Karpas-422 (cell line): ENCODE measurements at regions not wholly inside any gene's neighbourhood (a gene's known extent, or its start where the extent isn't known, plus 50 kb on each side); places are given as distances from the start of the nearest gene placed in this dataset.
"Not testable (repeated sequence)": the region's sequence is repeated elsewhere in the genome, so short reads cannot be mapped to it uniquely, and the experiment has no call there.

Source experiments
- DNase-seq: peaks from one replicate; pipeline ENCODE4 v3.0.0-alpha.2; 2015
- H2AFZ ChIP-seq: fragments of 200-600 bp; sonication (generic); 2 replicates; pipeline ENCODE4 v1.6.1; 2014; ENCODE audit warnings: antibody characterized with exemption, low read length, mixed read lengths
- H3K27ac ChIP-seq: fragments of 200-600 bp; sonication (generic); 2 replicates; pipeline ENCODE4 v1.5.1; 2014; ENCODE audit warnings: mild to moderate bottlenecking, low read length, moderate library complexity
- H3K27me3 ChIP-seq: fragments of 200-600 bp; sonication (generic); 2 replicates; pipeline ENCODE4 v1.6.1; 2014; ENCODE audit warnings: low read length, mixed read lengths
- H3K36me3 ChIP-seq: fragments of 200-600 bp; sonication (generic); 2 replicates; pipeline ENCODE4 v1.6.1; 2014; ENCODE audit warnings: low read length, mixed read lengths; ENCODE audit not compliant: insufficient read depth
- H3K4me1 ChIP-seq: fragments of 200-600 bp; sonication (generic); 2 replicates; pipeline ENCODE4 v1.6.1; 2014; ENCODE audit warnings: mild to moderate bottlenecking, low read length, mixed read lengths
- H3K4me2 ChIP-seq: fragments of 200-600 bp; sonication (generic); 2 replicates; pipeline ENCODE4 v1.6.1; 2014; ENCODE audit warnings: low read length, low read depth, mild to moderate bottlenecking; ENCODE audit not compliant: poor library complexity, severe bottlenecking
- H3K4me3 ChIP-seq: fragments of 200-600 bp; sonication (generic); 2 replicates; pipeline ENCODE4 v1.5.1; 2014; ENCODE audit warnings: mild to moderate bottlenecking, antibody characterized with exemption, low read length, mixed read lengths
- H3K79me2 ChIP-seq: fragments of 200-600 bp; sonication (generic); 2 replicates; pipeline ENCODE4 v1.6.1; 2014; ENCODE audit warnings: mild to moderate bottlenecking, low read length, mixed read lengths
- H3K9ac ChIP-seq: fragments of 200-600 bp; sonication (generic); 2 replicates; pipeline ENCODE4 v1.6.0; 2014; ENCODE audit warnings: low read length
- H3K9me2 ChIP-seq: fragments of 200-600 bp; sonication (generic), shearing (Covaris generic); replicated peaks from 2 replicates; pipeline ENCODE4 v1.6.0; 2014; ENCODE audit warnings: mild to moderate bottlenecking, low read length, moderate library complexity; ENCODE audit not compliant: insufficient read depth
- H3K9me3 ChIP-seq: fragments of 300-700, 200-600 bp; sonication (generic); 2 replicates; pipeline ENCODE4 v1.6.1; 2014; ENCODE audit warnings: low read length, mixed read lengths
- H4K20me1 ChIP-seq: fragments of 200-600 bp; sonication (generic); 2 replicates; pipeline ENCODE4 v1.6.1; 2014; ENCODE audit warnings: mild to moderate bottlenecking, antibody characterized with exemption, low read length, low read depth; ENCODE audit not compliant: insufficient read depth

DNA sequence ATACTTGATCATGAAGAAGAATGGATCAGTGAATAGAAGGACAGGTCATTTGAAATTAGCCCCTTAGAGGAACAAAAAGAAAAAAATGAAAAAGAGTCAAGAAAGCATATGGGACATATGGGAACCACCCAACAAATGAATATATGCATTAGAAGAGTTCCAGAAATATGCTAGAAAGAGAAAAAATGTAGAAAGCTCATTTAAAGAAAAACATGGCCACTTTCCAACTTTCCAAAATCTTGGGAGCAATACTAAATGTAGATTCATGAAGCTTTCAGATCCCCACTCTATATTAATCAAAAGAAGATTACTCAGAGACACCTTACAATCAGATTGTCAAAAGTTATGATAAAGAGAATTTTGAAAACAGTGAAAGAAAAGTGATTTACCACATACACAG, 334.8 kb upstream of the NMUR2 start:
- DNase-seq = no peak
- Histone ChIP-seq H3K4me2 (no peak overlapping the region), H3K4me3 (no peak overlapping the region), H2AFZ (no peak overlapping the region), H3K9ac (no peak overlapping the region), H3K27me3 (no peaks in the 10 kb centered on the region), H3K9me2 (no peaks in the 10 kb centered on the region), H3K27ac (no peak overlapping the region), H3K36me3 (no peaks in the 10 kb centered on the region), H4K20me1 (no peaks in the 10 kb centered on the region), H3K79me2 (no peaks in the 10 kb centered on the region), H3K9me3 (no peaks in the 10 kb centered on the region), H3K4me1 (no peaks in the 10 kb centered on the region)

DNA sequence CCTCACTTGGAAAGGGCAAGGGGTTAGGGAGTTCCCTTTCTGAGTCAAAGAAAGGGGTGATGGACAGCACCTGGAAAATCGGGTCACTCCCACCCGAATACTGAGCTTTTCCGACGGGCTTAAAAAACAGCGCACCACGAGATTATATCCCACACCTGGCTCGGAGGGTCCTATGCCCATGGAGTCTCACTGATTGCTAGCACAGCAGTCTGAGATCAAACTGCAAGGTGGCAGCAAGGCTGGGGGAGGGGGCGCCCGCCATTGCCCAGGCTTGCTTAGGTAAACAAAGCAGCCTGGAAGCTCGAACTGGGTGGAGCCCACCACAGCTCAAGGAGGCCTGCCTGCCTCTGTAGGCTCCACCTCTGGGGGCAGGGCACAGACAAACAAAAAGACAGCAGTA, 336.0 kb upstream of the NMUR2 start:
- not testable (repeated sequence) for H3K4me1 ChIP-seq, H4K20me1 ChIP-seq, H3K36me3 ChIP-seq, H2AFZ ChIP-seq, H3K27me3 ChIP-seq, H3K9me2 ChIP-seq, H3K9me3 ChIP-seq, H3K4me3 ChIP-seq, H3K4me2 ChIP-seq, H3K27ac ChIP-seq, H3K9ac ChIP-seq, DNase-seq, H3K79me2 ChIP-seq

DNA sequence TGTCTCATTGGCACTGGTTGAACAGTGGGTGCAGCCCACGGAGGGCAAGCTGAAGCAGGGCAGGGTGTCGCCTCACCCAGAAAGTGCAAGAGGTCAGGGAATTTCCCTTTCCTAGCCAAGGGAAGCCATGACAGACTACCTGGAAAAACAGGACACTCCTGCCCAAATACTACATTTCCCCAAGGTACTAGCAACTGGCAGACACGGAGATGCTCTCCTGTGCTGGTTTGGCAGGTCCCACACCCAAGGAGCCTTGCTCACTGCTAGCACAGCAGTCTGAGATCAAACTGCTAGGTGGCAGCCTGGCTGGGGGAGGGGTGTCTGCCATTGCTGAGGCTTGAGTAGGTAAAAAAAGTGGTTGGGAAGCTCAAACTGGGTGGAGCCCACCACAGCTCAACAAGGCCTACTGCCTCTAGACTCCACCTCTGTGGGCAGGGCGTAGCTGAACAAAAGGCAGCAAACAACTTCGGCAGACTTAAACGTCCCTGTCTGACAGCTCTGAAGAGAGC, 382.7 kb upstream of the NMUR2 start:
- not testable (repeated sequence) for H3K4me2 ChIP-seq, H3K27ac ChIP-seq, H3K9me3 ChIP-seq, H3K27me3 ChIP-seq, H3K4me3 ChIP-seq, H4K20me1 ChIP-seq, DNase-seq, H3K9me2 ChIP-seq, H2AFZ ChIP-seq, H3K36me3 ChIP-seq, H3K4me1 ChIP-seq, H3K9ac ChIP-seq, H3K79me2 ChIP-seq

DNA sequence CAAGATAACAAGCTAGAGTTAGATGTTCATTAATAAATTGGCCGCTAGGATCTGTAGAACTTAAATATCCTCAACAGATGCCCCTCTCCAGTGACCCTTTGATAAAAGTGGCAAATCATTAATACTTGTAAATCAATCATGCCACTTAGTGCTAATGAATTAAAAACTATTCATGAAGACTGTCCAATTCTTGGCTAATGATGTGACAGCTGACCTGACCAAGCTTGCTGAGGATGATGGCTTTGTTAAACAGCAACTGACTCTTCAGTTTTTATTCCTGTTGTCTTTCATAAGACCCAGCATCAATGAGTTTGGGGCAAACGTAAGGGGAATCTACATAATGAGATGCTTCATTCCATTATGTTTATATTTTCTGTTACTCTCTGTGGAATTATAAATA, 396.8 kb upstream of the NMUR2 start:
- Histone ChIP-seq H3K9me3 (no peaks in the 10 kb centered on the region), H2AFZ (no peak overlapping the region), H3K4me1 (no peaks in the 10 kb centered on the region), H3K79me2 (no peaks in the 10 kb centered on the region), H3K4me2 (no peak overlapping the region), H4K20me1 (no peaks in the 10 kb centered on the region), H3K27me3 (no peaks in the 10 kb centered on the region), H3K4me3 (no peak overlapping the region), H3K9me2 (no peaks in the 10 kb centered on the region), H3K36me3 (no peaks in the 10 kb centered on the region), H3K9ac (no peak overlapping the region), H3K27ac (no peak overlapping the region)
- DNase-seq = no peak

DNA sequence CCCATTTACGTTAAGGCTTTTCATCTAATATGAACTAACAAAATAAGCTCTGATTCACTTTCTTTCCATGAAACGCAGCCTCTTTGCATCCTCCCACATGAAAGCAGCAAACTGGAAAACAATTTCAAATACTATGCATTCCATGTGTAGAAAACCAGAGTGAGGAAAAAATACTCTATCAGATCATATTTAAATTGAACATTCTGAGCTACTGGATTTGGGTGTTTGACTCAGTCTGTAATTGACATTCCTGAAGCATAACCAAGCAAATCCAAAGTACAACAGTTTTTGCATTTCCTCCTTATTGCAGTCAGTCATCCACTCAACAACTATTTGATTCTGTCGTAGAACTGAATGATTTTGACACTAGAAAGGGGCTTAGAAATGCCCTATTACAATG, 399.1 kb upstream of the NMUR2 start:
- H3K4me1 ChIP-seq = no peaks in the 10 kb centered on the region
- no peak overlapping the region for H3K4me2 ChIP-seq
- no peaks in the 10 kb centered on the region for H3K9me3 ChIP-seq
- H3K27me3 ChIP-seq = no peaks in the 10 kb centered on the region
- no peaks in the 10 kb centered on the region for H3K9me2 ChIP-seq
- no peak overlapping the region for H3K27ac ChIP-seq
- H2AFZ ChIP-seq = no peak overlapping the region
- no peak for DNase-seq
- no peaks in the 10 kb centered on the region for H3K79me2 ChIP-seq
- H4K20me1 ChIP-seq = no peaks in the 10 kb centered on the region
- H3K36me3 ChIP-seq = no peaks in the 10 kb centered on the region
- H3K4me3 ChIP-seq = no peak overlapping the region
- no peak overlapping the region for H3K9ac ChIP-seq

DNA sequence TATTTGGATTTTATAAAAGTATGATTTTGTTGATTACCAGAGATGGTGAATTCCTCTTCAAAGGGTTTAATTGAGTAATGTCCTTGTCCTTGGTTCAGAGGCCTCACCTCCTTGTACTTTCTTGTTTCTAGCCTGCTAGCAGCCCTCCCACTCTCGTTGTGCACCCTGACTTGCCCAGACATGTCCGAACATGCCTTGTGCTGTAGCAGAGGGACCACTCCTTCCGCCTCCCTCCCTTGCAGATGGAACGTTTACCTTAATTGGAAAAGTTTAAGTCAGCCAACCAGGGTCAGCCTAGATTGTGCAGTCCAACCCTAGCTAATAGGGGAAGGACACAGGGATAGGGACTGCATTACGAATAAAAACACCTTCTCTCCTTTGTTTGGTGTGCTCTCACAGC, 406.9 kb upstream of the NMUR2 start:
- no peaks in the 10 kb centered on the region for H4K20me1 ChIP-seq
- no peaks in the 10 kb centered on the region for H3K4me1 ChIP-seq
- no peak overlapping the region for H3K9ac ChIP-seq
- no peak overlapping the region for H3K27ac ChIP-seq
- H3K4me3 ChIP-seq = no peak overlapping the region
- H3K9me2 ChIP-seq = 0 out of 2 replicates have a peak, but pooled peaks cover 3% of the 10 kb centered on the region
- no peaks in the 10 kb centered on the region for H3K36me3 ChIP-seq
- H2AFZ ChIP-seq = no peak overlapping the region
- no peaks in the 10 kb centered on the region for H3K79me2 ChIP-seq
- no peaks in the 10 kb centered on the region for H3K9me3 ChIP-seq
- no peak for DNase-seq
- no peak overlapping the region for H3K4me2 ChIP-seq
- no peaks in the 10 kb centered on the region for H3K27me3 ChIP-seq

DNA sequence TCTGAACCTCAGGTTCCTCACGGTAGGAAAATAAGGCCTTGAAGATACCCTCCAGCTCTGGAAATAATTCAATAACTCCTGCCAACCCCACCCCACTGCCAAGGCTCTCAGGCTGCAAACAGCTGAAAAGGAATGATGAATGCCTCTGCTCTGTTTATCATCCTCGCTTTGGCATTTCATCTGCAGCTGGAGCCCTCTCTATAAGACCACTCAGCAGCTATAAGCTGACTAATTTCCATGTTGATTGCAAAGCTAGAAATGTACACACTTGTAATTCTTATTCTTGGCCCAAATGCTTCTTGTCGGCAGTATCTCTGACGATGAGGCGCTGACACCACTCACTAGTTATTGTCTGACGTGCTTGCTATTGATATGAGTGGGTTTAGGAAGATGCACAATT, 408.4 kb upstream of the NMUR2 start:
- no peaks in the 10 kb centered on the region for H3K36me3 ChIP-seq
- H4K20me1 ChIP-seq = no peaks in the 10 kb centered on the region
- no peaks in the 10 kb centered on the region for H3K27me3 ChIP-seq
- H2AFZ ChIP-seq = no peak overlapping the region
- H3K4me3 ChIP-seq = no peak overlapping the region
- no peak overlapping the region for H3K27ac ChIP-seq
- no peaks in the 10 kb centered on the region for H3K4me1 ChIP-seq
- no peak overlapping the region for H3K9ac ChIP-seq
- no peaks in the 10 kb centered on the region for H3K79me2 ChIP-seq
- 0 out of 2 replicates have a peak, but pooled peaks cover 3% of the 10 kb centered on the region for H3K9me2 ChIP-seq
- H3K9me3 ChIP-seq = no peaks in the 10 kb centered on the region
- no peak for DNase-seq
- H3K4me2 ChIP-seq = no peak overlapping the region

DNA sequence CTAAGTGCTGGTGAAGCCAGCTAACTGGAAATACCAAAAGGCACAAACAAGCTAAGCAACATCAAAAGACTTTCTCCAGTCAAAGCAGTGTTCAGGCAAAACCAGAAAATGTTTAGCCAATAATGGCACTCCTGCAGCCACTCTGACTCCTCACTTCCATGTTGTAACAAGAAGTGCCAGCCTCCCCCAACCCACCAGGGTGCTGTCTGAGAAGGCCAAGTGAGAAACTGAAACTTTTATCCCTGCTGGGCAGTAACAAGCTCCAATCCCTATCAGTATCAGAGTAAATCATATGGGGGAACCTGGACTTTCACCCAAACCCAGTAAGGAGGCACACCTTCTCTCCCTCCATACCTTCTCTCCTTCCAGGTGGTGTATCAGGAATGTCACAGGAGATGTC, 414.8 kb upstream of the NMUR2 start:
- no peaks in the 10 kb centered on the region for H3K9me2 ChIP-seq
- no peak overlapping the region for H3K27ac ChIP-seq
- H2AFZ ChIP-seq = no peak overlapping the region
- no peaks in the 10 kb centered on the region for H4K20me1 ChIP-seq
- H3K4me3 ChIP-seq = no peak overlapping the region
- H3K36me3 ChIP-seq = no peaks in the 10 kb centered on the region
- DNase-seq = no peak
- H3K4me1 ChIP-seq = no peaks in the 10 kb centered on the region
- H3K4me2 ChIP-seq = no peak overlapping the region
- H3K79me2 ChIP-seq = no peaks in the 10 kb centered on the region
- H3K27me3 ChIP-seq = no peaks in the 10 kb centered on the region
- H3K9me3 ChIP-seq = no peaks in the 10 kb centered on the region
- H3K9ac ChIP-seq = no peak overlapping the region

DNA sequence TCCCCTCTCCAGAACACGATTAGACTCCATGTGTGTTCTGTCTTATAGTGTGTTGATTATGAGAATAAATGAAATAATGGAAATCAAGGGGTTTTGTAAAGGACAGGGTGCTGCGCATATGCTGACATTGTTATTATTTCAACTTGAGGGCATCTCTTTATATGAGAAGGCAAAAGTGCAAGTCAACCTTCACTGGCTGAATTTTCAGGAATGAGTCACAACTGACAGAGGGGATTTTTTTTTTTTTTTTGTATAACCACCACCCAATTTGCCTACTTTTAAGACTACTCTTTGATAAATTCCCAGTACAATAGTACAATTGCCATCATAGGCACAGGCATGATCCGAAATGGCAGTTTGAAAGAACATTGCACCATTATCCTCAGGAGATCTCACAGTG, 419.2 kb upstream of the NMUR2 start:
- H3K79me2 ChIP-seq = no peaks in the 10 kb centered on the region
- no peak for DNase-seq
- no peaks in the 10 kb centered on the region for H3K27me3 ChIP-seq
- no peak overlapping the region for H3K4me2 ChIP-seq
- no peak overlapping the region for H2AFZ ChIP-seq
- no peak overlapping the region for H3K9ac ChIP-seq
- H4K20me1 ChIP-seq = no peaks in the 10 kb centered on the region
- H3K9me3 ChIP-seq = no peaks in the 10 kb centered on the region
- H3K9me2 ChIP-seq = no peaks in the 10 kb centered on the region
- no peak overlapping the region for H3K27ac ChIP-seq
- H3K36me3 ChIP-seq = no peaks in the 10 kb centered on the region
- H3K4me1 ChIP-seq = no peaks in the 10 kb centered on the region
- H3K4me3 ChIP-seq = no peak overlapping the region
